Activated naive CD8-positive, alpha-beta T cell treated with anti-CD3 and anti-CD28 coated beads, Interleukin-2, amount 50 U/mL, for 24 hours (primary cell): ENCODE measurements at regions not wholly inside any gene's neighbourhood (a gene's known extent, or its start where the extent isn't known, plus 50 kb on each side); places are given as distances from the start of the nearest gene placed in this dataset.
"Not testable (repeated sequence)": the region's sequence is repeated elsewhere in the genome, so short reads cannot be mapped to it uniquely, and the experiment has no call there.

Experiments used
- ATAC-seq: fragments of 150-1000 bp; cut with Tn5 transposase; one replicate; pipeline ENCODE4 v1.10.0; 2021
- DNase-seq: peaks from one replicate; pipeline ENCODE4 v3.0.0; 2021
- H3K27ac Mint-ChIP-seq: one replicate; pipeline ENCODE4 v1.8.0; 2021; ENCODE audit warnings: mild to moderate bottlenecking, mixed read lengths
- H3K27me3 Mint-ChIP-seq: one replicate; pipeline ENCODE4 v1.8.0; 2021; ENCODE audit warnings: mixed read lengths
- H3K36me3 Mint-ChIP-seq: one replicate; pipeline ENCODE4 v1.8.0; 2021; ENCODE audit warnings: low read depth, mixed read lengths
- H3K4me1 Mint-ChIP-seq: one replicate; pipeline ENCODE4 v1.8.0; 2021; ENCODE audit warnings: mixed read lengths
- H3K4me3 Mint-ChIP-seq: one replicate; pipeline ENCODE4 v1.8.0; 2021; ENCODE audit warnings: mild to moderate bottlenecking, moderate library complexity, mixed read lengths
- H3K9me3 Mint-ChIP-seq: one replicate; pipeline ENCODE4 v1.8.0; 2021; ENCODE audit warnings: mixed read lengths

- Mint-ChIP-seq H3K36me3 (no peaks in the 10 kb centered on the region), H3K27me3 (peaks cover 7% of the 10 kb centered on the region)
These were observed 200.2 kb upstream of the MYL2 start for GRCh38 chr12:111120578-111120977.

GRCh38 chr12:111117017-111117416 is 196.6 kb upstream of the MYL2 start:
- Mint-ChIP-seq H3K27me3 (peaks cover 7% of the 10 kb centered on the region), H3K9me3 (peaks cover 5% of the 10 kb centered on the region), H3K4me1 (peaks cover 6% of the 10 kb centered on the region), H3K36me3 (no peaks in the 10 kb centered on the region), H3K27ac (no peak overlapping the region), H3K4me3 (no peak overlapping the region)
- DNase-seq (no peak), ATAC-seq (no peak)

More at GRCh38 chr12:111120578-111120977, 200.2 kb upstream of the MYL2 start:
- H3K27ac Mint-ChIP-seq, result no peak overlapping the region
- H3K4me1 Mint-ChIP-seq, result no peaks in the 10 kb centered on the region
- ATAC-seq (no peak), DNase-seq (no peak)
- H3K4me3 Mint-ChIP-seq, result no peak overlapping the region
- H3K9me3 Mint-ChIP-seq, result peaks cover 5% of the 10 kb centered on the region

GRCh38 chr12:111113313-111113712 is 192.9 kb upstream of the MYL2 start:
- H3K36me3 Mint-ChIP-seq, H3K9me3 Mint-ChIP-seq, H3K27ac Mint-ChIP-seq, H3K27me3 Mint-ChIP-seq, ATAC-seq, DNase-seq, H3K4me3 Mint-ChIP-seq, H3K4me1 Mint-ChIP-seq: not testable (repeated sequence)

- Mint-ChIP-seq H3K4me3 (no peak overlapping the region), H3K9me3 (peaks cover 5% of the 10 kb centered on the region), H3K4me1 (peaks cover 8% of the 10 kb centered on the region), H3K36me3 (no peaks in the 10 kb centered on the region), H3K27me3 (peaks cover 5% of the 10 kb centered on the region), H3K27ac (no peak overlapping the region)
- DNase-seq, result no peak
- ATAC-seq, result no peak
These were observed 192.1 kb upstream of the MYL2 start for GRCh38 chr12:111112311-111113098.

GRCh38 chr12:111111681-111112080 is 191.3 kb upstream of the MYL2 start:
- no peak for DNase-seq
- Mint-ChIP-seq H3K36me3 (no peaks in the 10 kb centered on the region), H3K4me3 (no peak overlapping the region), H3K9me3 (no peaks in the 10 kb centered on the region), H3K27me3 (no peaks in the 10 kb centered on the region), H3K27ac (no peak overlapping the region), H3K4me1 (peaks cover 8% of the 10 kb centered on the region)
- ATAC-seq, result no peak

GRCh38 chr12:111110556-111110955 is 190.2 kb upstream of the MYL2 start:
- Mint-ChIP-seq H3K27ac (no peak overlapping the region), H3K36me3 (no peaks in the 10 kb centered on the region), H3K4me1 (peaks cover 8% of the 10 kb centered on the region), H3K27me3 (no peaks in the 10 kb centered on the region), H3K9me3 (no peaks in the 10 kb centered on the region), H3K4me3 (no peak overlapping the region)
- DNase-seq (no peak), ATAC-seq (no peak)

GRCh38 chr12:111108726-111109125 is 188.3 kb upstream of the MYL2 start:
- no peaks in the 10 kb centered on the region for H3K36me3 Mint-ChIP-seq
- no peak overlapping the region for H3K4me3 Mint-ChIP-seq
- H3K9me3 Mint-ChIP-seq, result no peaks in the 10 kb centered on the region
- DNase-seq (no peak), ATAC-seq (no peak)
- peaks cover 8% of the 10 kb centered on the region for H3K4me1 Mint-ChIP-seq
- H3K27me3 Mint-ChIP-seq, result no peaks in the 10 kb centered on the region
- H3K27ac Mint-ChIP-seq, result no peak overlapping the region

GRCh38 chr12:111107392-111108178 is 187.2 kb upstream of the MYL2 start:
- Mint-ChIP-seq H3K27me3 (no peaks in the 10 kb centered on the region), H3K4me1 (peaks cover 6% of the 10 kb centered on the region), H3K4me3 (no peak overlapping the region), H3K27ac (no peak overlapping the region), H3K9me3 (no peaks in the 10 kb centered on the region), H3K36me3 (no peaks in the 10 kb centered on the region)
- no peak for DNase-seq
- ATAC-seq, result no peak

- no peaks in the 10 kb centered on the region for H3K9me3 Mint-ChIP-seq
These were observed 184.9 kb upstream of the MYL2 start for GRCh38 chr12:111105294-111105693.

GRCh38 chr12:111103583-111103982 is 183.2 kb upstream of the MYL2 start:
- no peaks in the 10 kb centered on the region for H3K9me3 Mint-ChIP-seq
- DNase-seq, result no peak
- H3K4me3 Mint-ChIP-seq, result no peak overlapping the region
- H3K27me3 Mint-ChIP-seq, result no peaks in the 10 kb centered on the region
- H3K36me3 Mint-ChIP-seq, result no peaks in the 10 kb centered on the region
- no peak overlapping the region for H3K27ac Mint-ChIP-seq
- no peak for ATAC-seq
- peaks cover 7% of the 10 kb centered on the region for H3K4me1 Mint-ChIP-seq

More at GRCh38 chr12:111105294-111105693, 184.9 kb upstream of the MYL2 start:
- Mint-ChIP-seq H3K36me3 (no peaks in the 10 kb centered on the region), H3K4me3 (no peak overlapping the region), H3K4me1 (no peaks in the 10 kb centered on the region), H3K27ac (no peak overlapping the region), H3K27me3 (no peaks in the 10 kb centered on the region)
- no peak for ATAC-seq
- DNase-seq, result no peak

GRCh38 chr12:111102102-111102739 is 181.8 kb upstream of the MYL2 start:
- DNase-seq, result no peak
- no peak for ATAC-seq
- no peaks in the 10 kb centered on the region for H3K36me3 Mint-ChIP-seq
- H3K4me1 Mint-ChIP-seq, result peaks cover 7% of the 10 kb centered on the region
- no peak overlapping the region for H3K4me3 Mint-ChIP-seq
- H3K27me3 Mint-ChIP-seq, result no peaks in the 10 kb centered on the region
- no peak overlapping the region for H3K27ac Mint-ChIP-seq
- no peaks in the 10 kb centered on the region for H3K9me3 Mint-ChIP-seq

- no peak for DNase-seq
- no peaks in the 10 kb centered on the region for H3K27me3 Mint-ChIP-seq
- ATAC-seq, result no peak
These were observed 180.6 kb upstream of the MYL2 start for GRCh38 chr12:111101003-111101402.

GRCh38 chr12:111100554-111100953 is 180.2 kb upstream of the MYL2 start:
- Mint-ChIP-seq H3K4me1 (peaks cover 7% of the 10 kb centered on the region), H3K36me3 (no peaks in the 10 kb centered on the region), H3K9me3 (no peaks in the 10 kb centered on the region), H3K4me3 (no peak overlapping the region), H3K27me3 (no peaks in the 10 kb centered on the region), H3K27ac (no peak overlapping the region)
- DNase-seq (no peak), ATAC-seq (no peak)

More at GRCh38 chr12:111101003-111101402, 180.6 kb upstream of the MYL2 start:
- no peaks in the 10 kb centered on the region for H3K9me3 Mint-ChIP-seq
- H3K4me1 Mint-ChIP-seq, result peaks cover 7% of the 10 kb centered on the region
- no peak overlapping the region for H3K27ac Mint-ChIP-seq
- H3K4me3 Mint-ChIP-seq, result no peak overlapping the region
- no peaks in the 10 kb centered on the region for H3K36me3 Mint-ChIP-seq

GRCh38 chr12:111100003-111100402 is 179.6 kb upstream of the MYL2 start:
- DNase-seq, result no peak
- H3K36me3 Mint-ChIP-seq, result no peaks in the 10 kb centered on the region
- H3K27me3 Mint-ChIP-seq, result no peaks in the 10 kb centered on the region
- peaks cover 7% of the 10 kb centered on the region for H3K4me1 Mint-ChIP-seq
- H3K27ac Mint-ChIP-seq, result no peak overlapping the region
- no peak for ATAC-seq
- H3K4me3 Mint-ChIP-seq, result no peak overlapping the region
- H3K9me3 Mint-ChIP-seq, result no peaks in the 10 kb centered on the region

- DNase-seq (no peak), ATAC-seq (no peak)
- H3K27ac Mint-ChIP-seq, result no peak overlapping the region
- no peaks in the 10 kb centered on the region for H3K36me3 Mint-ChIP-seq
- H3K9me3 Mint-ChIP-seq, result no peaks in the 10 kb centered on the region
- H3K27me3 Mint-ChIP-seq, result no peaks in the 10 kb centered on the region
- no peak overlapping the region for H3K4me3 Mint-ChIP-seq
- peaks cover 7% of the 10 kb centered on the region for H3K4me1 Mint-ChIP-seq
These were observed 178.8 kb upstream of the MYL2 start for GRCh38 chr12:111099186-111099585.
